HPDE6-E6E7 (cell line): ENCODE measurements at regions not wholly inside any gene's neighbourhood (a gene's known extent, or its start where the extent isn't known, plus 50 kb on each side); places are given as distances from the start of the nearest gene placed in this dataset.

Source experiments
- DNase-seq: peaks from one replicate; pipeline ENCODE4 v3.0.0; 2011; ENCODE audit warnings: missing footprints; ENCODE audit errors: extremely low spot score

GRCh38 chr14:100399052-100399849 lies 76.1 kb downstream of the SLC25A47 start:
- no peak for DNase-seq

- no peak for DNase-seq
Measured at GRCh38 chr14:100400115-100400514, 77.0 kb downstream of the SLC25A47 start.

GRCh38 chr14:100401031-100401692 lies 78.0 kb downstream of the SLC25A47 start:
- DNase-seq, result no peak

GRCh38 chr14:100401792-100402191 lies 78.7 kb downstream of the SLC25A47 start:
- DNase-seq, result no peak

- DNase-seq, result no peak
Measured at GRCh38 chr14:100402631-100403030, 79.5 kb downstream of the SLC25A47 start.

GRCh38 chr14:100403105-100403504 lies 80.0 kb downstream of the SLC25A47 start:
- DNase-seq, result no peak

- DNase-seq, result no peak
Measured at GRCh38 chr14:100403802-100404365, 80.7 kb downstream of the SLC25A47 start.

GRCh38 chr14:100404419-100404818 lies 81.3 kb downstream of the SLC25A47 start:
- DNase-seq, result no peak

GRCh38 chr14:100405760-100406455 lies 82.8 kb downstream of the SLC25A47 start:
- DNase-seq, result no peak

- DNase-seq, result no peak
Measured at GRCh38 chr14:100406505-100407131, 83.5 kb downstream of the SLC25A47 start.

- DNase-seq, result no peak
Measured at GRCh38 chr14:100407376-100408102, 84.4 kb downstream of the SLC25A47 start.

GRCh38 chr14:100408350-100409002 lies 85.3 kb downstream of the SLC25A47 start:
- peak; percentile 68 for DNase-seq

- DNase-seq, result no peak
Measured at GRCh38 chr14:100409003-100409360, 85.8 kb downstream of the SLC25A47 start.

GRCh38 chr14:100409651-100410050 lies 86.5 kb downstream of the SLC25A47 start:
- DNase-seq, result no peak

- DNase-seq, result no peak
Measured at GRCh38 chr14:100410056-100410565, 87.0 kb downstream of the SLC25A47 start.

GRCh38 chr14:100413699-100414098 lies 90.6 kb downstream of the SLC25A47 start:
- DNase-seq, result no peak

GRCh38 chr14:100415226-100415625 lies 92.1 kb downstream of the SLC25A47 start:
- no peak for DNase-seq

- DNase-seq, result no peak
Measured at GRCh38 chr14:100416081-100416680, 93.0 kb downstream of the SLC25A47 start.

GRCh38 chr14:100416921-100417860 lies 94.1 kb downstream of the SLC25A47 start:
- peak; percentile 92 for DNase-seq
